A549 (cell line): ENCODE measurements at regions not wholly inside any gene's neighbourhood (a gene's known extent, or its start where the extent isn't known, plus 50 kb on each side); places are given as distances from the start of the nearest gene placed in this dataset.
"Not testable (repeated sequence)": the region's sequence is repeated elsewhere in the genome, so short reads cannot be mapped to it uniquely, and the experiment has no call there.

Experiments used
- ATAC-seq, 2 experiments: fragments of 200-7000 bp in 1 of 2; fragments of >200 bp in 1 of 2; cut with Nextera tagmentation in 1 of 2; cut with Tn5 transposase in 1 of 2; 3 replicates each; pipeline versions ENCODE4 v1.8.0 to v1.9.1; 2018 to 2020; ENCODE audit warnings: mild to moderate bottlenecking in 1 of 2, moderate library complexity in 1 of 2
- CTCF ChIA-PET: fragments of 300-600 bp; sonication (Branson Sonifier 250); formaldehyde crosslinking; extraction: SDS; loops from one replicate; lab custom pipeline; 2021; ENCODE audit warnings: antibody characterized with exemption, inconsistent platforms; lab: Yijun Ruan, JAX
- POLR2A ChIA-PET: fragments of 350-600 bp; formaldehyde crosslinking; extraction: SDS; loops from one replicate; lab custom pipeline; 2021; ENCODE audit warnings: antibody characterized with exemption, inconsistent platforms; lab: Yijun Ruan, JAX
- DNase-seq, 2 experiments: peaks; one replicate each; pipeline versions ENCODE4 v3.0.0 to v3.0.0-alpha.2; 2011 to 2016; ENCODE audit warnings: low read depth in 1 of 2, low spot score in 1 of 2
- FAIRE-seq: peaks from 2 replicates; lab custom pipeline; 2011; peaks lifted over from hg19 to GRCh38; lab: Jason Lieb, UNC
- H3K27ac ChIP-seq, 2 experiments: fragments of >200 bp; sonication (Bioruptor Twin); formaldehyde crosslinking; 3 replicates each; pipeline ENCODE4 v1.5.1; 2016 to 2017
- H3K4me1 ChIP-seq: fragments of >200 bp; sonication (Bioruptor Twin); formaldehyde crosslinking; 3 replicates; pipeline ENCODE4 v1.6.1; 2016
- H3K4me2 ChIP-seq: fragments of >200 bp; sonication (Bioruptor Twin); formaldehyde crosslinking; 3 replicates; pipeline ENCODE4 v1.6.1; 2016
- H3K4me3 ChIP-seq: fragments of >200 bp; sonication (Bioruptor Twin); formaldehyde crosslinking; 3 replicates; pipeline ENCODE4 v1.5.1; 2016
- H3K9me3 ChIP-seq: fragments of >200 bp; sonication (Bioruptor Twin); formaldehyde crosslinking; 3 replicates; pipeline ENCODE4 v1.6.1; 2016
- ATOH8 ChIP-seq: fragments of 250-450 bp; sonication (Bioruptor Pico); IDR thresholded peaks from 2 replicates; pipeline ENCODE4 v1.5.0; 2020; ENCODE audit warnings: low read depth, mild to moderate bottlenecking, moderate library complexity
- CHD2 ChIP-seq: fragments of 150-350 bp; IDR thresholded peaks from 2 replicates; pipeline ENCODE4 v1.6.1; 2014; ENCODE audit warnings: low read length; ENCODE audit not compliant: partially characterized antibody
- CHD4 ChIP-seq: fragments of 200-600 bp; sonication (generic); IDR thresholded peaks from 2 replicates; pipeline ENCODE4 v1.6.1; 2016; ENCODE audit warnings: antibody characterized with exemption, mild to moderate bottlenecking, borderline replicate concordance
- E2F6 ChIP-seq: IDR thresholded peaks from 2 replicates; pipeline ENCODE4 v1.6.1; 2012; ENCODE audit warnings: low read depth, borderline replicate concordance
- FOSL2 ChIP-seq, 2 experiments: fragments of 450-650 bp in 1 of 2; fragments of >200 bp in 1 of 2; sonication (Bioruptor Twin) in 1 of 2; formaldehyde crosslinking; IDR thresholded peaks; 2 replicates each; pipeline versions ENCODE4 v1.5.0 to v1.6.1; 2016 to 2020; ENCODE audit warnings: mild to moderate bottlenecking in 1 of 2, moderate library complexity in 1 of 2
- GATA3 ChIP-seq: IDR thresholded peaks from 2 replicates; pipeline ENCODE4 v1.6.1; 2012; ENCODE audit warnings: borderline replicate concordance
- HDAC2 ChIP-seq: fragments of 200-600 bp; sonication (generic); IDR thresholded peaks from 2 replicates; pipeline ENCODE4 v1.6.1; 2016
- HOXA7 ChIP-seq: fragments of 250-450 bp; sonication (Bioruptor Pico); IDR thresholded peaks from 2 replicates; pipeline ENCODE4 v1.5.0; 2020; ENCODE audit warnings: mild to moderate bottlenecking, moderate library complexity
- JUN ChIP-seq, 2 experiments: fragments of >200 bp; sonication (Bioruptor Twin); formaldehyde crosslinking; IDR thresholded peaks; 2 replicates in 1 of 2; 3 replicates in 1 of 2; pipeline ENCODE4 v1.6.1; 2016 to 2017
- KDM1A ChIP-seq: fragments of 200-600 bp; sonication (generic); IDR thresholded peaks from 2 replicates; pipeline ENCODE4 v1.6.1; 2016; ENCODE audit warnings: low read depth, mild to moderate bottlenecking
- KDM5A ChIP-seq: fragments of 200-600 bp; sonication (generic); IDR thresholded peaks from 2 replicates; pipeline ENCODE4 v1.6.1; 2016; ENCODE audit warnings: antibody characterized with exemption, mild to moderate bottlenecking
- MAFK ChIP-seq: fragments of 450-650 bp; IDR thresholded peaks from 2 replicates; pipeline ENCODE4 v1.6.1; 2014; ENCODE audit not compliant: partially characterized antibody
- NFE2L2 ChIP-seq: fragments of 150-350 bp; conservative IDR thresholded peaks from 2 replicates; pipeline ENCODE4 v1.6.1; 2014; ENCODE audit warnings: low read length
- PBX3 ChIP-seq: IDR thresholded peaks from 2 replicates; pipeline ENCODE4 v1.6.1; 2012
- PHF8 ChIP-seq: fragments of 200-600 bp; sonication (generic); IDR thresholded peaks from 2 replicates; pipeline ENCODE4 v1.6.1; 2016; ENCODE audit warnings: low read depth, mild to moderate bottlenecking, antibody characterized with exemption, moderate library complexity, borderline replicate concordance
- POLR2A ChIP-seq: IDR thresholded peaks from 2 replicates; pipeline ENCODE4 v1.6.1; 2012; ENCODE audit warnings: mild to moderate bottlenecking, low read length
- POLR2AphosphoS2 ChIP-seq: conservative IDR thresholded peaks from 2 replicates; pipeline ENCODE4 v1.6.1; 2012; ENCODE audit warnings: low read length, improper control_type of control experiment, inconsistent platforms
- RARB ChIP-seq: fragments of 250-450 bp; sonication (Bioruptor Pico); IDR thresholded peaks from 2 replicates; pipeline ENCODE4 v1.8.0; 2021; ENCODE audit warnings: mild to moderate bottlenecking, moderate library complexity
- RCOR1 ChIP-seq: fragments of 150-350 bp; IDR thresholded peaks from 2 replicates; pipeline ENCODE4 v1.6.1; 2014; ENCODE audit warnings: antibody characterized with exemption, low read length, low read depth
- REST ChIP-seq: fragments of 200-600 bp; sonication (generic); IDR thresholded peaks from 2 replicates; pipeline ENCODE4 v1.6.1; 2016; ENCODE audit warnings: antibody characterized with exemption, mild to moderate bottlenecking, moderate library complexity
- SREBF2 ChIP-seq: fragments of 450-650 bp; IDR thresholded peaks from 2 replicates; pipeline ENCODE4 v1.6.1; 2014; ENCODE audit warnings: mild to moderate bottlenecking, moderate library complexity
- ZNF302 ChIP-seq: fragments of 250-450 bp; sonication (Bioruptor Pico); IDR thresholded peaks from 2 replicates; pipeline ENCODE4 v1.9.0; 2021; ENCODE audit warnings: inconsistent platforms, mild to moderate bottlenecking, moderate library complexity
- WGBS: methylation state at CpG from one replicate; pipeline ENCODE4 v1.1.6; 2017; ENCODE audit errors: missing lambda C conversion rate; 5-methylcytosine and 5-hydroxymethylcytosine counted together

- no peak for TF ChIP-seq REST
- TF ChIP-seq PHF8: no peak
- no peak for TF ChIP-seq CHD2
- no peak for TF ChIP-seq CHD4
- no peak for TF ChIP-seq GATA3
- no peak for TF ChIP-seq ATOH8
- TF ChIP-seq SREBF2: no peak
- no peak for TF ChIP-seq ZNF302 (CRISPR knock-in tag)
- TF ChIP-seq JUN (IDR thresholded peaks at IDR 0.05): no peak
- no peaks in the 10 kb centered on the region; the same call in 2 of the 3 replicates for H3K9me3 ChIP-seq
- no peaks in the 10 kb centered on the region for H3K4me1 ChIP-seq
- H3K4me2 ChIP-seq: no peak overlapping the region
- CTCF ChIA-PET: no interaction called here
- DNase-seq: no peak
- H3K27ac ChIP-seq: no peak overlapping the region
- no peak for FAIRE-seq
- no peak for ATAC-seq
- WGBS: 8% methylated on average over 10 of the region's 14 CpGs
- no peak overlapping the region for H3K4me3 ChIP-seq
- POLR2A ChIA-PET: no interaction called here
Measured at GRCh38 chr9:65409471-65409980, 124.5 kb upstream of the FOXD4L5 start.

- H3K27ac ChIP-seq, H3K4me2 ChIP-seq, H3K4me1 ChIP-seq, H3K9me3 ChIP-seq, H3K4me3 ChIP-seq, FAIRE-seq, CTCF ChIA-PET, POLR2A ChIA-PET, ATAC-seq, DNase-seq: not testable (repeated sequence)
- WGBS: 5% methylated on average over 9 of the region's 14 CpGs
Measured at GRCh38 chr9:65408806-65409205, 123.8 kb upstream of the FOXD4L5 start.

GRCh38 chr9:65406625-65407024 is 121.6 kb upstream of the FOXD4L5 start:
- ATAC-seq, FAIRE-seq, H3K9me3 ChIP-seq, H3K4me3 ChIP-seq, H3K4me2 ChIP-seq, DNase-seq, H3K4me1 ChIP-seq, POLR2A ChIA-PET, H3K27ac ChIP-seq, CTCF ChIA-PET: not testable (repeated sequence)
- WGBS: 8% methylated on average over 4 of the region's 10 CpGs

- whole genome bisulfite sequencing: 0% methylated on average over 7 of the region's 11 CpGs
- H3K4me3 ChIP-seq, H3K27ac ChIP-seq, ATAC-seq, H3K4me1 ChIP-seq, H3K9me3 ChIP-seq, POLR2A ChIA-PET, DNase-seq, FAIRE-seq, CTCF ChIA-PET, H3K4me2 ChIP-seq: not testable (repeated sequence)
Measured at GRCh38 chr9:65405766-65406165, 120.8 kb upstream of the FOXD4L5 start.

GRCh38 chr9:65405253-65405652 is 120.2 kb upstream of the FOXD4L5 start:
- FAIRE-seq (no peak), DNase-seq (no peak), ATAC-seq (no peak)
- Histone ChIP-seq H3K27ac (no peak overlapping the region), H3K4me2 (no peak overlapping the region), H3K4me1 (no peaks in the 10 kb centered on the region), H3K4me3 (no peak overlapping the region), H3K9me3 (no peaks in the 10 kb centered on the region; the same call in 2 of the 3 replicates)
- 20% methylated on average over 3 of the region's 6 CpGs for WGBS
- CTCF ChIA-PET: no interaction called here
- POLR2A ChIA-PET: no interaction called here
- TF ChIP-seq HDAC2: no peak
- no peak for TF ChIP-seq PBX3
- no peak for TF ChIP-seq KDM1A
- no peak for TF ChIP-seq MAFK
- TF ChIP-seq E2F6: no peak
- TF ChIP-seq ZNF302 (CRISPR knock-in tag): no peak
- no peak for TF ChIP-seq GATA3
- no peak for TF ChIP-seq SREBF2
- TF ChIP-seq POLR2A: no peak
- TF ChIP-seq RCOR1: no peak
- TF ChIP-seq RARB: no peak
- no peak for TF ChIP-seq POLR2AphosphoS2
- no peak for TF ChIP-seq FOSL2 (IDR thresholded peaks at IDR 0.05)
- no peak for TF ChIP-seq FOSL2 (CRISPR knock-in tag; IDR thresholded peaks at IDR 0.05)
- TF ChIP-seq KDM5A: no peak
- TF ChIP-seq NFE2L2: no peak
- TF ChIP-seq HOXA7 (CRISPR knock-in tag): no peak
